ENCODE measurements at regions not wholly inside any gene's neighbourhood (a gene's known extent, or its start where the extent isn't known, plus 50 kb on each side); places are given as distances from the start of the nearest gene placed in this dataset.

DNA sequence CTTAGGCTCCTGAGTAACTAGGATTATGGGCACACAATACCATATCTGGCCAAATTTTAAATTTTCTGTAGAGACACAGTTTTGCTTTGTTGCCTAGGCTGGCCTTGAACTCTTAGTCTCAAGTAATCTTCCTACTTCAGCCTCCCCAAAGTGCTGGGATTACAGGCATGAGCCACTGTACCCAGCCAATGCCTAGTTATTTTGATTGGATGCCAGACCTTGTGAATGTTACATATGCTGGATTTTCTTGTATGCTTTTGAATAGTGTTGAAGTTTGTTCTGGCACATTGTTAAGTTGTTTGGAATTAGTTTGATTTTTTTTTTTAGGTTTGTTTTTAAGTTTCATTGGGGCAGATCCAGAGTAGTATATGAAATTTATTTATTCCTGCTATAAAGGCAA, 110.7 kb upstream of the ANO5 start:
- no peak for TF ChIP-seq CTCF (IDR thresholded peaks at IDR 0.05)
- no peak for TF ChIP-seq POLR2A (IDR thresholded peaks at IDR 0.05)

All from vagina (tissue), 2 donors.